Loucy (cell line): ENCODE measurements at regions not wholly inside any gene's neighbourhood (a gene's known extent, or its start where the extent isn't known, plus 50 kb on each side); places are given as distances from the start of the nearest gene placed in this dataset.

Experiments
- H2AFZ ChIP-seq: fragments of 200-600 bp; sonication (generic); 2 replicates; pipeline ENCODE4 v1.6.0; 2016; ENCODE audit warnings: antibody characterized with exemption, mild to moderate bottlenecking, low read length, moderate library complexity
- H3F3A ChIP-seq: fragments of 200-600 bp; 2 replicates; pipeline ENCODE4 v1.6.0; 2016; ENCODE audit warnings: antibody characterized with exemption, low read depth, mild to moderate bottlenecking
- H3K27me3 ChIP-seq: fragments of 200-600 bp; sonication (generic); 2 replicates; pipeline ENCODE4 v1.6.1; 2014; ENCODE audit warnings: low read length, mild to moderate bottlenecking; ENCODE audit not compliant: insufficient read depth, poor library complexity, severe bottlenecking
- H3K36me3 ChIP-seq: fragments of 200-600 bp; sonication (generic); 2 replicates; pipeline ENCODE4 v1.6.1; 2016; ENCODE audit warnings: low read length; ENCODE audit not compliant: insufficient read depth
- H3K4me1 ChIP-seq: fragments of 200-600 bp; sonication (generic); 2 replicates; pipeline ENCODE4 v1.5.1; 2014; ENCODE audit warnings: low read length, mild to moderate bottlenecking; ENCODE audit not compliant: insufficient read depth, poor library complexity, severe bottlenecking
- H3K4me2 ChIP-seq: fragments of 200-600 bp; sonication (generic); 2 replicates; pipeline ENCODE4 v1.6.0; 2014; ENCODE audit warnings: antibody characterized with exemption, low read length, low read depth, mild to moderate bottlenecking; ENCODE audit not compliant: poor library complexity, severe bottlenecking
- H3K4me3 ChIP-seq: fragments of 200-600 bp; sonication (generic); 2 replicates; pipeline ENCODE4 v1.5.1; 2014; ENCODE audit warnings: low read length, mild to moderate bottlenecking, mixed read lengths; ENCODE audit not compliant: poor library complexity, severe bottlenecking
- H3K79me2 ChIP-seq: fragments of 200-600 bp; sonication (generic); 2 replicates; pipeline ENCODE4 v1.6.1; 2014; ENCODE audit warnings: low read length; ENCODE audit not compliant: insufficient read depth
- H3K9ac ChIP-seq: fragments of 200-600 bp; sonication (generic); 2 replicates; pipeline ENCODE4 v1.6.0; 2014; ENCODE audit warnings: mild to moderate bottlenecking, low read depth, low read length, moderate library complexity; ENCODE audit not compliant: poor library complexity, severe bottlenecking
- H3K9me2 ChIP-seq: fragments of 200-600 bp; sonication (generic); replicated peaks from 2 replicates; pipeline ENCODE4 v1.6.1; 2016; ENCODE audit warnings: low read depth, low read length, mixed read lengths
- H3K9me3 ChIP-seq: fragments of 200-600 bp; sonication (generic); 2 replicates; pipeline ENCODE4 v1.6.1; 2014; ENCODE audit warnings: mild to moderate bottlenecking, antibody characterized with exemption, low read length, low read depth; ENCODE audit not compliant: insufficient read depth
- H4K20me1 ChIP-seq: fragments of 200-600 bp; sonication (generic); 2 replicates; pipeline ENCODE4 v1.6.0; 2014; ENCODE audit warnings: antibody characterized with exemption, low read length, mild to moderate bottlenecking; ENCODE audit not compliant: insufficient read depth, poor library complexity, severe bottlenecking
- EZH2phosphoT487 ChIP-seq: fragments of 200-600 bp; IDR thresholded peaks from 2 replicates; pipeline ENCODE4 v1.6.1; 2018; ENCODE audit warnings: antibody characterized with exemption, mild to moderate bottlenecking, moderate library complexity, borderline replicate concordance
- TF ChIP-seq, protein P1 (sequence below): fragments of 200-600 bp; sonication (generic); conservative IDR thresholded peaks from 2 replicates; pipeline ENCODE4 v1.5.1; 2014; ENCODE audit warnings: mild to moderate bottlenecking, antibody characterized with exemption, low read length

DNA sequence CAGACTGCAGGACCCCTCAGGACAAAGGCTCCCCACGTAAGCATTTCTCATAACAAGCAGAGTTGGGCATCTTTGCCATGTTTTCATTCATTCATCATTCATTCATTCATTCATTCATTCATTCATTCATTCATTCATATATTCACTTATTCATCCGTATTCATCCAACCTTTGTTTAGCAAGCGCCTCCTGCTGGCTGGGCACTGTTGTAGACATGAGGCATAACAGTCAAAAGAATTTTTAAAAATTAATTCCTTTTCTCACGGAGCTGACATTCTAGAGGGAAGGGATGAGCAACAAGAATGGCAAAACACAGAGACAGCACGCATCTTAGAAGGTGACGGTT, 351.7 kb upstream of the TNRC6C start:
- H3K4me1 ChIP-seq = peaks cover 29% of the 10 kb centered on the region
- no peaks in the 10 kb centered on the region for H4K20me1 ChIP-seq
- no peak overlapping the region for H3K4me3 ChIP-seq
- no peak for TF ChIP-seq EZH2phosphoT487
- TF ChIP-seq, protein P1, sequence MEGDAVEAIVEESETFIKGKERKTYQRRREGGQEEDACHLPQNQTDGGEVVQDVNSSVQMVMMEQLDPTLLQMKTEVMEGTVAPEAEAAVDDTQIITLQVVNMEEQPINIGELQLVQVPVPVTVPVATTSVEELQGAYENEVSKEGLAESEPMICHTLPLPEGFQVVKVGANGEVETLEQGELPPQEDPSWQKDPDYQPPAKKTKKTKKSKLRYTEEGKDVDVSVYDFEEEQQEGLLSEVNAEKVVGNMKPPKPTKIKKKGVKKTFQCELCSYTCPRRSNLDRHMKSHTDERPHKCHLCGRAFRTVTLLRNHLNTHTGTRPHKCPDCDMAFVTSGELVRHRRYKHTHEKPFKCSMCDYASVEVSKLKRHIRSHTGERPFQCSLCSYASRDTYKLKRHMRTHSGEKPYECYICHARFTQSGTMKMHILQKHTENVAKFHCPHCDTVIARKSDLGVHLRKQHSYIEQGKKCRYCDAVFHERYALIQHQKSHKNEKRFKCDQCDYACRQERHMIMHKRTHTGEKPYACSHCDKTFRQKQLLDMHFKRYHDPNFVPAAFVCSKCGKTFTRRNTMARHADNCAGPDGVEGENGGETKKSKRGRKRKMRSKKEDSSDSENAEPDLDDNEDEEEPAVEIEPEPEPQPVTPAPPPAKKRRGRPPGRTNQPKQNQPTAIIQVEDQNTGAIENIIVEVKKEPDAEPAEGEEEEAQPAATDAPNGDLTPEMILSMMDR = peak; percentile 69
- no peak overlapping the region for H3K9ac ChIP-seq
- H3K4me2 ChIP-seq = no peak overlapping the region
- no peak overlapping the region for H2AFZ ChIP-seq
- H3K79me2 ChIP-seq = no peaks in the 10 kb centered on the region
- no peaks in the 10 kb centered on the region for H3K36me3 ChIP-seq
- no peaks in the 10 kb centered on the region for H3K27me3 ChIP-seq
- no peaks in the 10 kb centered on the region for H3F3A ChIP-seq
- H3K9me3 ChIP-seq = no peaks in the 10 kb centered on the region
- no peaks in the 10 kb centered on the region for H3K9me2 ChIP-seq

GRCh38 chr17:77607606-77608005, 350.9 kb upstream of the TNRC6C start:
- Histone ChIP-seq H3K4me3 (no peak overlapping the region), H3K9me3 (no peaks in the 10 kb centered on the region), H3K4me2 (no peak overlapping the region), H3K4me1 (peaks cover 29% of the 10 kb centered on the region), H3K36me3 (no peaks in the 10 kb centered on the region), H3K9me2 (no peaks in the 10 kb centered on the region), H3K27me3 (no peaks in the 10 kb centered on the region), H3K79me2 (no peaks in the 10 kb centered on the region), H3K9ac (no peak overlapping the region), H3F3A (no peaks in the 10 kb centered on the region), H2AFZ (no peak overlapping the region), H4K20me1 (no peaks in the 10 kb centered on the region)
- TF ChIP-seq, protein P1 = no peak
- no peak for TF ChIP-seq EZH2phosphoT487

DNA sequence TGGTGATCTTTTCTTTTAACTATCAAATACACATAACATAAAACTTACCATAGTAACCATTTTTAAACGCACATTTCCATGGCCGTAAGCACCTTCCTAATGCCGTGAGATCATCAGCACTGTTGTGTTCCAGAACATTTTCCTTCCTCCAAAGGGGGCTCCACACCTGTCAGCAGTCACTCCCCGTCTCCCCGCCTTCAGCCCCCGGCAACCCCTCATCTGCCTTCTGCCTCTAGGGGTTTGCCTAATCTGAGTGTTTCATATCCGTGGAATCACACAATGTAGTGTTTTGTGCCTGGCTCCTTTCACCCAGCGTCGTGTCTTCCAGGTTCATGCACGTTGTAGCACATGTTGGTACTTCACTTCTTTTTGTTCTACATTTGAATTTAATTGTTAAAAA, 350.1 kb upstream of the TNRC6C start:
- TF ChIP-seq, protein P1 = no peak
- no peak for TF ChIP-seq EZH2phosphoT487
- Histone ChIP-seq H3K27me3 (no peaks in the 10 kb centered on the region), H4K20me1 (no peaks in the 10 kb centered on the region), H2AFZ (no peak overlapping the region), H3K4me2 (no peak overlapping the region), H3K4me1 (peaks cover 29% of the 10 kb centered on the region), H3K36me3 (no peaks in the 10 kb centered on the region), H3K9ac (no peak overlapping the region), H3K4me3 (no peak overlapping the region), H3K9me3 (no peaks in the 10 kb centered on the region), H3F3A (no peaks in the 10 kb centered on the region), H3K79me2 (no peaks in the 10 kb centered on the region), H3K9me2 (no peaks in the 10 kb centered on the region)
